ENCODE measurements at regions not wholly inside any gene's neighbourhood (a gene's known extent, or its start where the extent isn't known, plus 50 kb on each side); places are given as distances from the start of the nearest gene placed in this dataset.

DNA sequence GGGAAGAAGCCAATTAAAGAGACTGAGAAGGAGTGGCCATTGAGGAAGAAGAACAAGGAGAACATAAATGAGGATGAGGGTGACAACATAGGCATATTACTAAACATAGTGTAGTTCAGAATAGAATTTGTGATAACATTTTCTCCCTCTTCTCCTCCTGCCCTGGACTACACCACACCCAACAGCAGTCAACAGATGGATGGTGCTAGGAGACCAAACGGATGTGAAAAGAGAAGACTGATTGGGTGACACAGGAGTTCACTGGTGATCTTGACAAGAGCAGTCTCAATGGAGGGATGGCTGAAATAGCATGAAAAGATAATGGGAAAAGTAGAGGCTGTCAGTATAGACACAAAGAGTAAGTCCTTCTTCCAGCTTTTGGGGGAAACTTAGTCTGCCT is 226.5 kb upstream of the FGF13 start:
- TF ChIP-seq EZH2 (IDR thresholded peaks at IDR 0.05), result no peak
- no peak for TF ChIP-seq POLR2AphosphoS5 (IDR thresholded peaks at IDR 0.05; ENCODE audit: borderline replicate concordance, low read depth, low read length)

Measured in SK-N-MC (cell line).